Duodenal mucosa (tissue), 2 donors: ENCODE measurements at regions not wholly inside any gene's neighbourhood (a gene's known extent, or its start where the extent isn't known, plus 50 kb on each side); places are given as distances from the start of the nearest gene placed in this dataset.
"Not testable (repeated sequence)": the region's sequence is repeated elsewhere in the genome, so short reads cannot be mapped to it uniquely, and the experiment has no call there.

ENCODE experiments used
- H3K27ac ChIP-seq: one replicate; pipeline ENCODE4 v1.7.0; 2013; ENCODE audit warnings: low read depth, low read length
- H3K27me3 ChIP-seq, 2 donors: one replicate each; pipeline ENCODE4 v1.7.0; 2013; ENCODE audit warnings: low read length in 2 of 2, control low read depth in 1 of 2; ENCODE audit not compliant: insufficient read depth in 2 of 2, control insufficient read depth in 1 of 2
- H3K36me3 ChIP-seq, 2 donors: one replicate each; pipeline ENCODE4 v1.7.0; 2013; ENCODE audit warnings: low read length in 2 of 2, control low read depth in 1 of 2; ENCODE audit not compliant: insufficient read depth in 2 of 2, control insufficient read depth in 1 of 2
- H3K4me1 ChIP-seq, 2 donors: one replicate each; pipeline ENCODE4 v1.7.0; 2013; ENCODE audit warnings: low read length in 2 of 2, control low read depth in 1 of 2; ENCODE audit not compliant: insufficient read depth in 2 of 2, control insufficient read depth in 1 of 2
- H3K4me3 ChIP-seq, 2 donors: one replicate each; pipeline ENCODE4 v1.7.0; 2013; ENCODE audit warnings: low read length in 2 of 2, low read depth in 1 of 2
- H3K9ac ChIP-seq, 2 donors: one replicate each; pipeline ENCODE4 v1.7.0; 2013; ENCODE audit warnings: low read length in 2 of 2, low read depth in 1 of 2
- H3K9me3 ChIP-seq, 2 donors: one replicate each; pipeline ENCODE4 v1.7.0; 2013; ENCODE audit warnings: low read length in 2 of 2, control low read depth in 1 of 2; ENCODE audit not compliant: control insufficient read depth in 1 of 2

DNA sequence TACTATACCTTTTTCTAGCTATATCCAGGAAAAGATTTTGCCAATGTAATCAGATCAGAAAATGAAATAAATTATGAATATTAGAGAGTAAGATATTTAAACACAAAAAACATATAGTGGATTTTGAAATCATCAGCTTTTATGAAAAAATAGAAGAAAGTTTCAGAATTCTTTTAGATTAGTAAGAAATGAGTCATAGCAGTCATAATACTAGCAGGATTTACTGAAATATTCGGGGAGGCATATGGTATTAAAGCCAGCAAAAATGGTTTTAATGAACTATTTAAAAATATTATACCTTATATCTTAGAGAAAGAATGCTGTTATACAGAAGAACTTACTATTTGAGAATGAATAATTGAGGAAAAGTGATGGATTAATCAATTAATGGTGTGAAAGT, 303.6 kb upstream of the NUDT12 start:
- H3K9ac ChIP-seq = no peak overlapping the region
- H3K36me3 ChIP-seq = no peaks in the 10 kb centered on the region
- no peaks in the 10 kb centered on the region for H3K9me3 ChIP-seq
- no peak overlapping the region for H3K4me3 ChIP-seq
- H3K27me3 ChIP-seq = no peaks in the 10 kb centered on the region
- H3K27ac ChIP-seq = no peak overlapping the region
- no peaks in the 10 kb centered on the region for H3K4me1 ChIP-seq

- no peaks in the 10 kb centered on the region for H3K9me3 ChIP-seq
- H3K9ac ChIP-seq = no peak overlapping the region
- H3K4me3 ChIP-seq = no peak overlapping the region
- H3K4me1 ChIP-seq = no peaks in the 10 kb centered on the region
- H3K27me3 ChIP-seq = no peaks in the 10 kb centered on the region
- no peaks in the 10 kb centered on the region for H3K36me3 ChIP-seq
- H3K27ac ChIP-seq = no peak overlapping the region
Observed at GRCh38 chr5:103862398-103862797, 299.8 kb upstream of the NUDT12 start.

GRCh38 chr5:103860327-103860726, 297.7 kb upstream of the NUDT12 start:
- no peaks in the 10 kb centered on the region for H3K9me3 ChIP-seq
- H3K4me3 ChIP-seq = no peak overlapping the region
- no peaks in the 10 kb centered on the region for H3K4me1 ChIP-seq
- H3K27me3 ChIP-seq = no peaks in the 10 kb centered on the region
- no peak overlapping the region for H3K9ac ChIP-seq
- no peaks in the 10 kb centered on the region for H3K36me3 ChIP-seq
- H3K27ac ChIP-seq = no peak overlapping the region

DNA sequence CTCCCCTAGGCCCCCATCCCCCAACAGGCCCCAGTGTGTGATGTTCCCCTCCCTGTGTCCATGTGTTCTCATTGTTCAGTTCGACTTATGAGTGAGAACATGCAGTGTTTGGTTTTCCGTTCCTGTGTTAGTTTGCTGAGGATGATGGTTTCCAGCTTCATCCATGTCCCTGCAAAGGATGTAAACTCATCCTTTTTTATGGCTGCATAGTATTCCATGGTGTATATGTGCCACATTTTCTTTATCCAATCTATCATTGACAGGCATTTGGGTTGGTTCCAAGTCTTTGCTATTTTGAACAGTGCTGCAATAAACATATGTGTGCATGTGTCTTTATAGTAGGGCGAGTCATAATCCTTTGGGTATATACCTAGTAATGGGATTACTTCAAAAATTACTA, 295.8 kb upstream of the NUDT12 start:
- H3K4me3 ChIP-seq, H3K36me3 ChIP-seq, H3K9ac ChIP-seq, H3K27ac ChIP-seq, H3K4me1 ChIP-seq, H3K27me3 ChIP-seq, H3K9me3 ChIP-seq: not testable (repeated sequence)

DNA sequence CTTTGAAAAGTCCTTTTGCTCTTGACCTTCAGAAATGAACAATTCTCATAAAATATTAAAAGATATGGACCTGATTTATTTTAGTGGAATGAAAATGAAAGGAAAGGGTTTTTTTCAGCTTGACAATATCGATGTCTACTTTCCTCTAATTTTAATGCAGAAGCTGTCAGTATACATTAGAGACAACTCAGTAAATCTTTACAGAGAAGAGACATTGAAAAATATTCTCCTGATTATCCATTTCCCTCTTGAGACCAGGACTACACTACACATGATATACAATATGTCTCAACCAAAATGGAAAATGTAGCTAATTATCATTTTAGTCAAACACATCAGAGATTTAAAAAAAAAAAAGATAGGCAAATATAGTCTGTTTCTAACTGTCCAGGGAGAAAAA, 288.5 kb upstream of the NUDT12 start:
- no peaks in the 10 kb centered on the region for H3K36me3 ChIP-seq
- no peak overlapping the region for H3K27ac ChIP-seq
- no peaks in the 10 kb centered on the region for H3K27me3 ChIP-seq
- no peaks in the 10 kb centered on the region for H3K9me3 ChIP-seq
- no peak overlapping the region for H3K4me3 ChIP-seq
- no peak overlapping the region for H3K9ac ChIP-seq
- H3K4me1 ChIP-seq = no peaks in the 10 kb centered on the region

- H3K4me1 ChIP-seq = no peaks in the 10 kb centered on the region
- H3K4me3 ChIP-seq = no peak overlapping the region
- H3K9ac ChIP-seq = no peak overlapping the region
- H3K27ac ChIP-seq = no peak overlapping the region
- H3K36me3 ChIP-seq = no peaks in the 10 kb centered on the region
- no peaks in the 10 kb centered on the region for H3K27me3 ChIP-seq
- no peaks in the 10 kb centered on the region for H3K9me3 ChIP-seq
Observed at GRCh38 chr5:103849934-103850333, 287.3 kb upstream of the NUDT12 start.

DNA sequence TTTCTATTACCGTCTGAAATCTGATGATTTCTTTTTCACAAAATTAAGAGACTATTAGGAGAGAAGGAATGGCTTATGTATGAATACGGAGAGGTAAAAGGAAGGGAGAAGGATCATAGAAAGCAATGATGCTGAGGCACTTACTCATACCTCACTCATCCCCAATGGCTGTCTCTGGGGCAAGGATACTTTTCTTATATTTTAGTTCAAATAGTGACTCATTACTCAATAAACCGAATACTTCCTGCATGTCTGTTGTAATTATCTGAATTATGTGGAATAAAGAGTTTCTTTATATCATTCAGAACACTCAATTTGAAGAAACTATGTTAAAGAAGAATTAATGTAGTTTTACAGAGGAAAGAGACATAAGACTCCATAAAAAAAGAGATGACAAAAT, 284.5 kb upstream of the NUDT12 start:
- Histone ChIP-seq H3K9me3 (no peaks in the 10 kb centered on the region), H3K27me3 (no peaks in the 10 kb centered on the region), H3K27ac (no peak overlapping the region), H3K9ac (no peak overlapping the region), H3K4me1 (no peaks in the 10 kb centered on the region), H3K4me3 (no peak overlapping the region), H3K36me3 (no peaks in the 10 kb centered on the region)

DNA sequence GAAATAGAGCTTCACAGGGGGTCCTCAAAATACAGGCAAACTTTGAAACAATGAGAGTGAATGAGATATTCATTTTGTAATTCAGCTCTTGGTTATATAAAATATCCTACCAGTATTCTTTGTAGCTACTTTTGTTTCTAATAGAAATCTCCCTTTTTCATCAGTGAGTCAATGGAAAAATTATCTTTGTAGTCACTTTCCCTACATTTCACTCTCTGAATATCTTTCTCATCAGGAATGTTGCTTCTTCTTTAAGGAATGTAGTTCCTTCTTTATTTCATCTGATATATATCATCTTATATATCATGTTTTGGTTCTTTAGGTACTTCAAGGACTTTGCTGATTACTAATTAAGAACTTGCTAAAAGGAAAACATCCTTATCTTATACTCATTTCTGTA, 280.3 kb upstream of the NUDT12 start:
- no peak overlapping the region for H3K4me3 ChIP-seq
- no peak overlapping the region for H3K27ac ChIP-seq
- H3K4me1 ChIP-seq = no peaks in the 10 kb centered on the region
- no peaks in the 10 kb centered on the region for H3K27me3 ChIP-seq
- no peaks in the 10 kb centered on the region for H3K9me3 ChIP-seq
- H3K36me3 ChIP-seq = no peaks in the 10 kb centered on the region
- H3K9ac ChIP-seq = no peak overlapping the region

GRCh38 chr5:103840600-103840999, 278.0 kb upstream of the NUDT12 start:
- Histone ChIP-seq H3K27me3 (no peaks in the 10 kb centered on the region), H3K27ac (no peak overlapping the region), H3K9me3 (no peaks in the 10 kb centered on the region), H3K36me3 (no peaks in the 10 kb centered on the region), H3K4me3 (no peak overlapping the region), H3K9ac (no peak overlapping the region), H3K4me1 (no peaks in the 10 kb centered on the region)

GRCh38 chr5:103834216-103834615, 271.6 kb upstream of the NUDT12 start:
- no peaks in the 10 kb centered on the region for H3K27me3 ChIP-seq
- H3K4me1 ChIP-seq = no peaks in the 10 kb centered on the region
- no peak overlapping the region for H3K9ac ChIP-seq
- no peaks in the 10 kb centered on the region for H3K36me3 ChIP-seq
- no peak overlapping the region for H3K27ac ChIP-seq
- no peak overlapping the region for H3K4me3 ChIP-seq
- H3K9me3 ChIP-seq = peaks cover 0 to 5% of the 10 kb centered on the region in 2 donors

DNA sequence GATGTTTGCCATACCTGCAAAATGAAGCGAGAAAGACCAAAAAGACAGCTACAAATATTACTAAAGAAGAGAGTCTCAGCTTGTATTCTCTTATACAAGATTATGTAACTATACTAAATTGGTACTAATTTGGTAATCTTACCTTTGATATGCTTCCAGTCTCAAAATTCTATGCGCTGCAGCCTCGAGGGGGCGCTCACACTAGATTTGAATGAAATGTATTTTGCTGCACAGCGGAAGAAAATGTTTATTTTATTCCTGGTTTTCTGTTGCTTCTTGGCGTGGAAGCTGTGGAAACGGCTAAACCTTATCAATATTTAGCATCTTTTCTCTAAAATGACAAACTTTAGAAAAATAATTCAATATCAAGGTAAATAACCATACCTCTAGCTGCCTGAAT, 267.0 kb upstream of the NUDT12 start:
- no peak overlapping the region for H3K4me3 ChIP-seq
- no peaks in the 10 kb centered on the region for H3K27me3 ChIP-seq
- H3K36me3 ChIP-seq = no peaks in the 10 kb centered on the region
- H3K9ac ChIP-seq = no peak overlapping the region
- H3K9me3 ChIP-seq = peaks cover 0 to 3% of the 10 kb centered on the region in 2 donors
- H3K4me1 ChIP-seq = no peaks in the 10 kb centered on the region
- H3K27ac ChIP-seq = no peak overlapping the region
